ENCODE measurements at regions not wholly inside any gene's neighbourhood (a gene's known extent, or its start where the extent isn't known, plus 50 kb on each side); places are given as distances from the start of the nearest gene placed in this dataset.

GRCh38 chr6:137782166-137783039, 84.7 kb upstream of the TNFAIP3 start:
- H3K27me3 Mint-ChIP-seq (ENCODE audit: unreplicated experiment), result no peaks in the 10 kb centered on the region
- H3K36me3 Mint-ChIP-seq (ENCODE audit: unreplicated experiment), result no peaks in the 10 kb centered on the region
- H3K27ac Mint-ChIP-seq (ENCODE audit: unreplicated experiment), result no peak overlapping the region
- peaks cover 28% of the 10 kb centered on the region for H3K4me1 Mint-ChIP-seq (ENCODE audit: unreplicated experiment)
- no peak for TF ChIP-seq CTCF (IDR thresholded peaks at IDR 0.05)
- no peak for DNase-seq (ENCODE audit: extremely low spot score, unreplicated experiment)
- H3K4me3 Mint-ChIP-seq (ENCODE audit: unreplicated experiment), result no peak overlapping the region
- H3K9me3 Mint-ChIP-seq (ENCODE audit: unreplicated experiment), result peaks cover 5% of the 10 kb centered on the region

GRCh38 chr6:137783710-137784109, 83.3 kb upstream of the TNFAIP3 start:
- no peak for TF ChIP-seq CTCF (IDR thresholded peaks at IDR 0.05)
- Mint-ChIP-seq H3K4me3 (ENCODE audit: unreplicated experiment) (no peak overlapping the region), H3K27me3 (ENCODE audit: unreplicated experiment) (no peaks in the 10 kb centered on the region), H3K4me1 (ENCODE audit: unreplicated experiment) (peaks cover 31% of the 10 kb centered on the region), H3K27ac (ENCODE audit: unreplicated experiment) (no peak overlapping the region), H3K9me3 (ENCODE audit: unreplicated experiment) (peaks cover 5% of the 10 kb centered on the region), H3K36me3 (ENCODE audit: unreplicated experiment) (no peaks in the 10 kb centered on the region)
- no peak for DNase-seq (ENCODE audit: extremely low spot score, unreplicated experiment)

- Mint-ChIP-seq H3K27me3 (ENCODE audit: unreplicated experiment) (no peaks in the 10 kb centered on the region), H3K9me3 (ENCODE audit: unreplicated experiment) (peaks cover 5% of the 10 kb centered on the region), H3K4me3 (ENCODE audit: unreplicated experiment) (no peak overlapping the region), H3K4me1 (ENCODE audit: unreplicated experiment) (peaks cover 31% of the 10 kb centered on the region), H3K36me3 (ENCODE audit: unreplicated experiment) (no peaks in the 10 kb centered on the region), H3K27ac (ENCODE audit: unreplicated experiment) (no peak overlapping the region)
- DNase-seq (ENCODE audit: extremely low spot score, unreplicated experiment), result no peak
- no peak for TF ChIP-seq CTCF (IDR thresholded peaks at IDR 0.05)
Measured at GRCh38 chr6:137784583-137784982, 82.5 kb upstream of the TNFAIP3 start.

- no peaks in the 10 kb centered on the region for H3K27me3 Mint-ChIP-seq (ENCODE audit: unreplicated experiment)
- peaks cover 28% of the 10 kb centered on the region for H3K4me1 Mint-ChIP-seq (ENCODE audit: unreplicated experiment)
- no peak overlapping the region for H3K4me3 Mint-ChIP-seq (ENCODE audit: unreplicated experiment)
- H3K36me3 Mint-ChIP-seq (ENCODE audit: unreplicated experiment), result no peaks in the 10 kb centered on the region
- no peak for TF ChIP-seq CTCF (IDR thresholded peaks at IDR 0.05)
- H3K27ac Mint-ChIP-seq (ENCODE audit: unreplicated experiment), result peak overlapping the region; percentile 74
- no peak for DNase-seq (ENCODE audit: extremely low spot score, unreplicated experiment)
- H3K9me3 Mint-ChIP-seq (ENCODE audit: unreplicated experiment), result peaks cover 5% of the 10 kb centered on the region
Measured at GRCh38 chr6:137787016-137787415, 80.0 kb upstream of the TNFAIP3 start.

- Mint-ChIP-seq H3K27me3 (ENCODE audit: unreplicated experiment) (no peaks in the 10 kb centered on the region), H3K36me3 (ENCODE audit: unreplicated experiment) (no peaks in the 10 kb centered on the region), H3K9me3 (ENCODE audit: unreplicated experiment) (peaks cover 5% of the 10 kb centered on the region), H3K27ac (ENCODE audit: unreplicated experiment) (no peak overlapping the region), H3K4me1 (ENCODE audit: unreplicated experiment) (peaks cover 28% of the 10 kb centered on the region), H3K4me3 (ENCODE audit: unreplicated experiment) (no peak overlapping the region)
- no peak for DNase-seq (ENCODE audit: extremely low spot score, unreplicated experiment)
- no peak for TF ChIP-seq CTCF (IDR thresholded peaks at IDR 0.05)
Measured at GRCh38 chr6:137788248-137788647, 78.8 kb upstream of the TNFAIP3 start.

Data from osteocyte (in vitro differentiated cells).